GM19455 (cell line): ENCODE measurements at regions not wholly inside any gene's neighbourhood (a gene's known extent, or its start where the extent isn't known, plus 50 kb on each side); places are given as distances from the start of the nearest gene placed in this dataset.

Experiments used
- ATAC-seq: cut with Tn5 transposase; IDR thresholded peaks from one replicate; pipeline ENCODE4 v1.9.1; 2021; ENCODE audit not compliant: unreplicated experiment

DNA sequence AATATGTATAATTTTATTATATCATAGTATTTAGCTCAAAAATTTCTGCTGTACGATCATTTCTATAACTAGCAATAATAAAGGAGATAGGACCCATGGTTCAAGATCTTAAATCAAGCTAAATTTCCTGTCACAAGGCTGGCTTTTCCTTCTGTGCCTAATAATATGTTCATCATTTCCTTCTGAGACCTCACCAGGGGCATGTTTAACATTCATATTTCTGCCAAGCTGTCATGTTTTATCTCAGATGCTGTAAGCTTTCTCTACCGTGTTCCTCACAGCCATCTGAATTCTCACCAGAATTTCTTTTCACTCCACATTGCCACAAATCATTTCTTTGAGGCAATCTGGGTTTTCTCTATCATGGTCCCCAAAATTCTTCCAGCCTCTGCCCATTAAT lies 482.3 kb upstream of the SGCG start:
- ATAC-seq, result no peak

- no peak for ATAC-seq
Measured at GRCh38 chr13:22700246-22700887, 480.4 kb upstream of the SGCG start.

DNA sequence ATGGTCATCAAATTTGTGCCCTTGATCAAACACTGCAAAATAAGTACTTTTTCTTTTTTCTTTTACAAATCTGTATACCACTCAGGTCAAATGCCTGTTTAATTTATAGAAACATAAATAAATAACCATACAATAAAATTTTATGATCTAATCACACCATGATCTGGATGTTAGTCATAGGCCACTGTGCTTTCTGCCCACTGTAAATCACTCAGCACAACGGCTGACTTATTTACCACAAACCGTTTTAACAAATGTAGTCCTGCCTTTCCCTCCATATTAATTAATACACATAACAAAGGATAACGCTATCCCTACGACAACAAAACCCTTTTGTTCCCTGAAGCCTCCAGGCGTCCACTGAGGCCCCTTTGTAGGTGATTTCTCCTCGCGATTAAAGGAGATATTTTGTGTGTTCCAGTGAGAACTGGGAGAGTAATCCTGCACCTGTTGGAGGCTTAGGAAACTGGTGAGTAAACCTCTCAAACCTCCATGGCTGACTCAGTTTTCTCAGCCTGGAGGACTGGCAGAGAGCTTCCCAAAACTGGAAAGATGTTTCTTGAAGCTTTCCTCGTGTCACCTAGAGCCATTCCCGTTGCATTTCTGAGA lies 477.1 kb upstream of the SGCG start:
- no peak for ATAC-seq

GRCh38 chr13:22707946-22708345 lies 472.8 kb upstream of the SGCG start:
- ATAC-seq, result no peak

DNA sequence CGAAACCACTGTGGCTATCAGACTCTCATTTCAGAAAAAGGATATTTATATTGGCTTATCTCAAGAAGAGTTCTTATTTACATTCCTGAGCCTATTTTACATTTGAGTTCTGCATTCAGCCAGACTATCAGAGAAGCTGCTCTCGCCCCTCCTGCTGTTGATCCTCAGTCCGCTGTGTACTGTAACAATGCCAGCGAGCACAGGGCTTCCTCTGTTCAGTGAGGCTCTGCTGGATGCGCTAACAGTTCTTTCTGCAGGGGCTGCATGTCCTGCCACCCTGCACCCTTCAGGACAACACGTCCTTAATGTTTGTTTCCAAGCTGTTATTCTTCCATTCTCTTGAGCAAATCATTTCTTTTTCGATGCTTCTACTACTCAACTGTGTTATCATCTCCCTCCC lies 463.7 kb upstream of the SGCG start:
- ATAC-seq, result no peak

DNA sequence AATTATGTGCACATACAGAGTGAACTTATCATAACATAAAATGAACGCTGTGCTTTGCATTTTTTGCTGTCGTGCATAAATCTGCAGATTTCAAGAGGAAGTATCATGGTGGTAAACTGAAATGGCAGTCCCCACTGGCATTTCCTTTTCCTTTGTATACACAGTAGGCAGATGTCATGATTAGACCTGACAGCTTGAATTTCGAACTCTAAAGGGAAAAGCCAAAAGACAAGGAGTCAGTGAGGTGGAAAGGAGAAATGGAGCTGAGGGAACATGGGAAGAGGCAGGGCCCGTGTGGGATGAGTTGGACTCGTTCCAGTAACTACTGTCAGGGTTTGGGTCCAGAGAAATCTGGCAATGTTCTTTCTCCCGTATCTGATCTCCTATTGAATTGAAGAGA lies 454.1 kb upstream of the SGCG start:
- ATAC-seq, result no peak

GRCh38 chr13:22735011-22735995 lies 445.5 kb upstream of the SGCG start:
- no peak for ATAC-seq

DNA sequence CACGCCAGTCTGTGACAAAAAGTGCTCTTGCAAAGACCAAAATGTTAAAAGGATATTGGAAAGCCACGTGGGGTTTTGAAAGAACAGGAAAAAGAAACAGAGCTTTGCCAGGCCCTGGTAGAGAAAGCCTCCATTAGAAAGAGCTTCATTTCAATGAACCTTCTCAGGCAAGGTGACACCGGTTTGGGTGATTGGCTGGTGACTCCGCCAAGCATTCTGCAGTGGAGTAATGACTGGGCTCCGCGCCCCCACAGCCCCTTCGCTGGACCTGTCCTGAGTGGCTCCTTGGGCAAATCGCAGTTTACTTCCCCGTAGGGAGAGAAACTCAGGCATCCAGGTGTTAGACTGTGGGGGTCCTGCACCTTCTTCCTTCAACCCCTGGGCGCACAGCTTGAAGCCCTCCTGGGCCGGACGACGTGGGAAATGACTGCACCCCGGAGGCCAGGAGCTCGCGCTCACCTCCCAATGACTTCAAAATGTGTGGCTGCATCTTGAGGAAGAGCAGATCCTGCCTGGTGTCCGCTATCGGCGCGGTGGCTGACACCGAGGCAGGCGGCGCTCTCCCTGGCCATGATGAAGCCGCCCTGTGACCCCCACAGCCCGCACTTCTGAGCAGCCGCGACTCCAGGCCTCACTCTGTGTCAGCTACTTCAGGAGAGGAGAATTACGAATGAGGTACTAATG lies 444.6 kb upstream of the SGCG start:
- ATAC-seq, result no peak

DNA sequence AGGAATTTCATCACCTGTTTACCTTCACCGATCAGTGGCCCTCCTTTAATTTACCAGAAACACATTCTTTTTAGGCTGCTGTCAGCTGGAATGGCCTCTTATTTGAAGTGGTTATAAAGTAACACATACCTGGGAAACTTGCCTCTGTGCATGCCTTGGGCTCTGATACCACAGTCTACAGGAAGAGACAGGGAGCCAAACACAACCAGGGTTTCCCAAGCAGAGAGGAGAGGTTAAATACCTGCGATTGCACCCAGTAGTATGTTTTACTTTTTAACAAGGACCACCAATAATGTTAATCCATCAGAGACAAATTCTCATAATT lies 444.0 kb upstream of the SGCG start:
- no peak for ATAC-seq

GRCh38 chr13:22738357-22738756 lies 442.4 kb upstream of the SGCG start:
- no peak for ATAC-seq

- ATAC-seq, result no peak
Measured at GRCh38 chr13:22740264-22740663, 440.5 kb upstream of the SGCG start.

DNA sequence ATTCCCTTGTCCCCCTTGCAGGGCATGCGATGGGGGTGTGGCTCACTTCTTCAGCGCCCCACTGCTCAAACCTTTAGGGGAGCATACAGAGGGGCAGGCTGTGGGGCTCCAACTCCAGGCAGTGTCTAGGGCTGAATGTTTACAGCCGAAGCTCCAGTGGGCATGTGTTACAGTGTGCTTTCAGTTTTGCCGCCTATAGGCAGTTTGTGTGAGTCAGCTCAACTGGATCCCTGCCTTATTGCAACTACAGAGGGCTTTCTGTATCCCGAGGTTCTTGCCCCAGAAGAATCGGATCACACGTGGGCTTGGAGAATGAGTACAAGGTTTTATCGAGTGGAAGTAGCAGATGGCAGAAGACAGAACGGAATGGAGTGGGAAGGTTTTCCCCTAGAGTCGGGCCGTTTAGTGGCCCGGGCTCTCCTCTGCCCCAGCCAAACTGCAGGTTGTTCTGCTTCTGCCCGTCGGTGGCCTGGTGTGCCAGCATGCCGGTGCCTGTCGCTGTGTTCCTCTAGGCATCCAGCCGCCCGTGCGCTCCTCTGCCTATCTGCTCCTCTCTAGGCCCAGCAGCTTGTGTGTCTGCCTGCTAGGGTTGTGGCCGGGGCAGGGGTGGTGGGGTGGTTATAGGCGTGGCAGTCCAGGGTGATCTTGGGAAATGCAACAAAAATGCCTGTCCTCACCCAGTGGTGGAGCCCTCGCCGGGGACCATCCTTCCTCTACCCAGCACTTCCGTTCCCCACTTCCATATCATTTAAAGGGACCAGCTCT lies 435.9 kb upstream of the SGCG start:
- no peak for ATAC-seq

- ATAC-seq, result no peak
Measured at GRCh38 chr13:22748866-22749577, 431.8 kb upstream of the SGCG start.

DNA sequence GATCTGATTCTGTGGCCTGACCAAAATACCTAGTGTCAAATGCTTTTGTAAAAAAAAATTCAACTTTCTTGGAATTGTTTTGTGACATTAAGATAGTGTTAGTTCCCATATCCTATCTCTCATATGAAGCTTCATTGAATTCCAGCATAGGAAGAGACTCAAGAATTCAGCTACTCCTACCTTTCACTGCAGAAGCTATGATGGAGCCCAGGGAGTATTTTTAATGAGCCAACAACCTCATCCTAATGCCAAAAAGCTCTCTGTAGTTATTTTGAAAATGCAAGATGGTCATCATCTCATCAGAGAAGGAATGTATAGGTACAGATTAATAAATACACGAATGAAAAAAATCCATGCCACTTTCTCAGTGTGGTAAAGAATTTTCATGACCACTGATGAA lies 431.2 kb upstream of the SGCG start:
- no peak for ATAC-seq

DNA sequence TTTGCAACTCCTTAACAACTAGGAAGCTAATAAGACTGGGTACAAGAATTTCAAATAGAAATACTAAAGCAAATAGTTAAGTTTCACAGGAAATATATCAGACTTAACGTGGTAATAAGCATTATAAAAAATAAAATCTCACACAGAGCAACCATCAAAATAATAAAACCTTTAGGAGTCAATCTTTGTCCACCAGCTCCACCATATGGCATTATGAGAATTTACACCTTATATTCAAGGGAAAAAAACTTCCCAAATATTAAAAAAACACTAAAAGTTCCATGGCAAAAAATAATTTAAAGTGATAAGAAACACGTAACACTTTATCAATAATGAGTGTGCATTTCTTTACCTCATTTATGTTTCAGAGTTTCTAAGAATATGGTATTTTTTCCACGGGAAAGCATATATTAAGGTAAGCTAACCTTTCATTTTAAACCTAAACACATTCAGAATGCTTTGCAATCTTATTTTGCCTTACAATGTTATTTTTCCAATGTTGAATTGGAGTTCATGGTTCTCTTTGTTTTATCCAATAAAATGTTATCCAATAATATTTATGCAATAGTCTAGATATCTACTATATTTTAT lies 423.2 kb upstream of the SGCG start:
- ATAC-seq, result no peak

DNA sequence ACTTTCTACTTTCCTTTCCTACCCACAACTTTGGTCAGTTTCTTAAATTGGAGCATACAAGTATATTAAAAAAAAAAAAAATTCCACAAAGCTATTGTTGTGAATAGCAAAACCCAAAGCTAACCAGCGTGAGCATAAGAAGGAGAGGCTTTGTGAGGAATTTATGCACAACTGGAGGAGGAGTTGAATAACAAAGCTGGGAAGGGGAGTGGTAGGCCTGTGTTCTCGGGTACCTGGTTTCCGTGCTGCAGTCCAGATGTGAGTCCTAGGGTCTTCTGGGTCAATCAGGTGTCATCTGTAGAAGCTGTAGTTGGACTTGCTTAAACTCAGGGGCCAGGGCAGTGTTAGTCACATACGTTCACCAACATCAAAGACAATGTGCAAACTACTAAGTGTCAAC lies 422.5 kb upstream of the SGCG start:
- no peak for ATAC-seq

- no peak for ATAC-seq
Measured at GRCh38 chr13:22761709-22762108, 419.1 kb upstream of the SGCG start.

DNA sequence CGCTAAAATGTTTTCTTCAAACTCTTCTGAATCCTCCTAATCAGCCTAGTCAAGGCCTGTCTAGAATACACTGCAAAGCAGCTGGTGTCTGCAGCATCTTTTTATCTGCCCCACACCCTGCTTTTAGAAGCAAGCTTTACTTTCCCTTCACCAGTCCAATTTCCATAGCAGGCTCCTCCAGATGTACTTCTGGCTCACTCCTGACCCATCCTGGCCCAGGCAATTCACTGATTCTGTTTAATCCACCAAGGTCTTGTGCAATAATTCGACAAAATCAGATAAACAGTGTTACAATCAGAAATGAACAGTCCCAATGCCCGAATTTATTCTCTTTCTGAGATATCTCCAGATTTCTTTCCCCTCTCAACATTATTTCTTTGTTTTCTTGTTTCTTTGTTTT lies 415.2 kb upstream of the SGCG start:
- ATAC-seq, result no peak

GRCh38 chr13:22770891-22771290 lies 409.9 kb upstream of the SGCG start:
- no peak for ATAC-seq

DNA sequence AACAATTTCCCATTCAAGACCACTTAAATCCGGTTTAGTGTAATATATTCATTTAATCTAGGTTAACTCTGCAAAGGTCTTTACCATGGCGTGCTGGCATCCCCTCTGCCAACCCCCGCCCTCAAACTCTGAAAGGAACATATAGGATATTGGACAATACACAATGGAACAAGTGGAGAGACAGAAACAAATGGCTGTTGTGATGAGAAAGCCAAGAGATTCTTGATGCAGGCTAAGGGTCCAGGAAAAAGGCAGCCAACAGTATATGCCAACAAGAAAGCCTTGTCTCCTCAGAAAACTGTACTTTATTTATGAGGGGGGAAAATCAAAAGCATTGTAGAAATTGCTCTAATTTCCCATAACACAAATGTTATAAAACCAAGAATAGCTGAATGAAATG lies 407.3 kb upstream of the SGCG start:
- ATAC-seq, result no peak
